ENCODE measurements at regions not wholly inside any gene's neighbourhood (a gene's known extent, or its start where the extent isn't known, plus 50 kb on each side); places are given as distances from the start of the nearest gene placed in this dataset.
"Not testable (repeated sequence)": the region's sequence is repeated elsewhere in the genome, so short reads cannot be mapped to it uniquely, and the experiment has no call there.

GRCh38 chr12:91900971-91901370 lies 244.7 kb downstream of the BTG1 start:
- DNase-seq (ENCODE audit: low read depth, low spot score) = no peak
- no peak overlapping the region for H3K27ac ChIP-seq

- no peak overlapping the region for H3K27ac ChIP-seq
- no peak for DNase-seq (ENCODE audit: low read depth, low spot score)
Observed at GRCh38 chr12:91899056-91899455, 246.6 kb downstream of the BTG1 start.

- H3K27ac ChIP-seq = no peak overlapping the region
- no peak for DNase-seq (ENCODE audit: low read depth, low spot score)
Observed at GRCh38 chr12:91897025-91897515, 248.6 kb downstream of the BTG1 start.

GRCh38 chr12:91896286-91897024 lies 249.2 kb downstream of the BTG1 start:
- no peak overlapping the region for H3K27ac ChIP-seq
- no peak for DNase-seq (ENCODE audit: low read depth, low spot score)

- no peak overlapping the region for H3K27ac ChIP-seq
- no peak for DNase-seq (ENCODE audit: low read depth, low spot score)
Observed at GRCh38 chr12:91894911-91895310, 250.7 kb downstream of the BTG1 start.

- DNase-seq (ENCODE audit: low read depth, low spot score) = no peak
- H3K27ac ChIP-seq = no peak overlapping the region
Observed at GRCh38 chr12:91893476-91893875, 252.2 kb downstream of the BTG1 start.

GRCh38 chr12:91892081-91892855 lies 253.4 kb downstream of the BTG1 start:
- no peak overlapping the region for H3K27ac ChIP-seq
- no peak for DNase-seq (ENCODE audit: low read depth, low spot score)

GRCh38 chr12:91890742-91891141 lies 254.9 kb downstream of the BTG1 start:
- DNase-seq (ENCODE audit: low read depth, low spot score) = no peak
- no peak overlapping the region for H3K27ac ChIP-seq

- no peak for DNase-seq (ENCODE audit: low read depth, low spot score)
- H3K27ac ChIP-seq = no peak overlapping the region
Observed at GRCh38 chr12:91889910-91890309, 255.7 kb downstream of the BTG1 start.

- DNase-seq (ENCODE audit: low read depth, low spot score) = no peak
- no peak overlapping the region for H3K27ac ChIP-seq
Observed at GRCh38 chr12:91889059-91889458, 256.6 kb downstream of the BTG1 start.

- no peak for DNase-seq (ENCODE audit: low read depth, low spot score)
- no peak overlapping the region for H3K27ac ChIP-seq
Observed at GRCh38 chr12:91887957-91888356, 257.7 kb downstream of the BTG1 start.

GRCh38 chr12:91885851-91886731 lies 259.6 kb downstream of the BTG1 start:
- no peak for DNase-seq (ENCODE audit: low read depth, low spot score)
- H3K27ac ChIP-seq = no peak overlapping the region

GRCh38 chr12:91884230-91884629 lies 261.4 kb downstream of the BTG1 start:
- no peak overlapping the region for H3K27ac ChIP-seq
- DNase-seq (ENCODE audit: low read depth, low spot score) = no peak

- no peak for DNase-seq (ENCODE audit: low read depth, low spot score)
- H3K27ac ChIP-seq = no peak overlapping the region
Observed at GRCh38 chr12:91883811-91884210, 261.8 kb downstream of the BTG1 start.

- DNase-seq (ENCODE audit: low read depth, low spot score) = no peak
Observed at GRCh38 chr12:91882910-91883309, 262.7 kb downstream of the BTG1 start.

GRCh38 chr12:91880528-91880927 lies 265.1 kb downstream of the BTG1 start:
- no peak for DNase-seq (ENCODE audit: low read depth, low spot score)

More at GRCh38 chr12:91882910-91883309, 262.7 kb downstream of the BTG1 start:
- no peak overlapping the region for H3K27ac ChIP-seq

GRCh38 chr12:91877456-91878235 lies 268.0 kb downstream of the BTG1 start:
- H3K27ac ChIP-seq = no peak overlapping the region
- no peak for DNase-seq (ENCODE audit: low read depth, low spot score)

More at GRCh38 chr12:91880528-91880927, 265.1 kb downstream of the BTG1 start:
- no peak overlapping the region for H3K27ac ChIP-seq

GRCh38 chr12:91877022-91877421 lies 268.6 kb downstream of the BTG1 start:
- no peak for DNase-seq (ENCODE audit: low read depth, low spot score)
- no peak overlapping the region for H3K27ac ChIP-seq

GRCh38 chr12:91875671-91876070 lies 270.0 kb downstream of the BTG1 start:
- H3K27ac ChIP-seq; DNase-seq (ENCODE audit: low read depth, low spot score): not testable (repeated sequence)
